ENCODE measurements at regions not wholly inside any gene's neighbourhood (a gene's known extent, or its start where the extent isn't known, plus 50 kb on each side); places are given as distances from the start of the nearest gene placed in this dataset.
A peak's percentile ranks its signal among the peaks of the same experiment; 100 is the strongest.

DNA sequence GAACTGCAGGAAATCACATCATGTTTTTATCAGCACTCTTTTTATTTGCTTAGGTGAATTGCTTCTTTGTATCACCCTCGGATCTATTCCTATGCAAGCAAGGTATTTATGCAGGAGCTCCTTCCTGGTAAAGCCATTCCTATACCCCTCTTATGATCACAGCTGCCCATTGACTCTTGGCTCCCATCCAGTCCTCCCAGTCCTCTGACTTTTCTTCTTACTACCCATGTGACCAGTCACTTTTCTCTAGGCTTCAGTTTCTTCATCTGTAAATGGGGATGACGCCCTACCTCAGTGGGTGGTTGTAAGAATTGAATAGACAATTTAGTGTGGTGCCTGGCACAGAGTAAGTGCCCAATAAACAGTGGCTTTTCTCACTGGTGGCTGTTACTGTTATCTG, 144.9 kb downstream of the FHIP1A start:
- Histone ChIP-seq H3K27ac (ENCODE audit: insufficient read depth, low read length) (no peak overlapping the region), H3K4me3 (replicated peaks in 1 of 4; ENCODE audit: control extremely low read depth in 1 of 4, insufficient read depth in 1 of 4, low read depth in 3 of 4, low read length in 4 of 4) (no peak overlapping the region), H3K9ac (ENCODE audit: insufficient read depth, low read length) (no peak overlapping the region), H3K4me2 (ENCODE audit: extremely low read depth, insufficient read depth, low read length) (no peak overlapping the region), H3K27me3 (ENCODE audit: control insufficient read depth, insufficient read depth, low read length) (no peaks in the 10 kb centered on the region), H3K79me2 (ENCODE audit: control insufficient read depth, insufficient read depth, low read length) (no peaks in the 10 kb centered on the region), H2AFZ (ENCODE audit: low read length) (no peak overlapping the region), H3K4me1 (ENCODE audit: control insufficient read depth, extremely low read depth, insufficient read depth, low read length) (no peaks in the 10 kb centered on the region), H3K9me3 (ENCODE audit: control insufficient read depth, insufficient read depth, low read depth, low read length) (no peaks in the 10 kb centered on the region), H3K36me3 (ENCODE audit: control insufficient read depth, insufficient read depth, low read length) (no peaks in the 10 kb centered on the region), H4K20me1 (ENCODE audit: control insufficient read depth, extremely low read depth, insufficient read depth, low read length) (no peaks in the 10 kb centered on the region)
- no peak for TF ChIP-seq EZH2 (IDR thresholded peaks at IDR 0.05; ENCODE audit: low read length, missing control alignments)
- TF ChIP-seq, protein P1, sequence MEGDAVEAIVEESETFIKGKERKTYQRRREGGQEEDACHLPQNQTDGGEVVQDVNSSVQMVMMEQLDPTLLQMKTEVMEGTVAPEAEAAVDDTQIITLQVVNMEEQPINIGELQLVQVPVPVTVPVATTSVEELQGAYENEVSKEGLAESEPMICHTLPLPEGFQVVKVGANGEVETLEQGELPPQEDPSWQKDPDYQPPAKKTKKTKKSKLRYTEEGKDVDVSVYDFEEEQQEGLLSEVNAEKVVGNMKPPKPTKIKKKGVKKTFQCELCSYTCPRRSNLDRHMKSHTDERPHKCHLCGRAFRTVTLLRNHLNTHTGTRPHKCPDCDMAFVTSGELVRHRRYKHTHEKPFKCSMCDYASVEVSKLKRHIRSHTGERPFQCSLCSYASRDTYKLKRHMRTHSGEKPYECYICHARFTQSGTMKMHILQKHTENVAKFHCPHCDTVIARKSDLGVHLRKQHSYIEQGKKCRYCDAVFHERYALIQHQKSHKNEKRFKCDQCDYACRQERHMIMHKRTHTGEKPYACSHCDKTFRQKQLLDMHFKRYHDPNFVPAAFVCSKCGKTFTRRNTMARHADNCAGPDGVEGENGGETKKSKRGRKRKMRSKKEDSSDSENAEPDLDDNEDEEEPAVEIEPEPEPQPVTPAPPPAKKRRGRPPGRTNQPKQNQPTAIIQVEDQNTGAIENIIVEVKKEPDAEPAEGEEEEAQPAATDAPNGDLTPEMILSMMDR (conservative IDR thresholded peaks at IDR 0.05 in 1 of 2, IDR thresholded peaks at IDR 0.05 in 1 of 2; ENCODE audit: low read depth in 1 of 2, low read length in 2 of 2), result no peak
- no peak for DNase-seq (ENCODE audit: low read depth in 2 of 2)

DNA sequence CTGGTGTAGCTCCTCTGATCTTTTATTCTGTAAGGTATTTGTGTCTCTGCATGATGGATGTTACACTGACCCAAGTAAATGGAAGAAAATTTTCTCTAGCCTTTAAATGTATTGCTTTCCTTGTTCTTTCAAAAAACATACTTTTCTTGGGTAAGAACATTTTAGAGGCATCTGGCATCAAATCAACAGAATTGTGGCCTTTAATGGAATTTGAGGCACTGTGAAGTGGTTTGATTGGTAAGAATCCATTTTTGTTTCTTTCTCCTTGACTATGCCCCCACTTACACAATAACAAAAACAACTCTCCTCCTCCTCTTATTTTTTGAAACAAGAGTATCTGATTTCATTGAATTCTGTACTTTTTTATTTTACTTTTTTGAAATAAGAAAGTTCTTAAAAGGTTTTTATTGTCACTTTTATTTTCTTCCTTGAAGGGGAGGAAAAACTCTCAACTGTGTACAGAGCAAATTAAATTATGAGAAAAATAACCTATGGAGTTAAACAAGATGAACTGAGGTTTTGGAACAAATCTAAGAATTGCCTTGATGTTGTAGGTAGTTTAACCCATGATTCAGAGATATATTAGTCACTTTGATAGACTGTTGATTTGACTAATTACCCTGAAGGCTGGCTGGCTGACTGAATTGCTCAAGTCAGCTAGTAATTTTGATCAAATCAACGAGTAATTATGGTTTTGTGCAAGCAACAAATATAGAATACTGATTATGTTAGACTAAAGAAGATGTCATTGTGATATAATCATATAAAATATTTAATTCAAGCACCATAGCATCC, 146.4 kb downstream of the FHIP1A start:
- no peak overlapping the region for H3K27ac ChIP-seq (ENCODE audit: insufficient read depth, low read length)
- H3K9me3 ChIP-seq (ENCODE audit: control insufficient read depth, insufficient read depth, low read depth, low read length), result no peaks in the 10 kb centered on the region
- no peak for TF ChIP-seq EZH2 (IDR thresholded peaks at IDR 0.05; ENCODE audit: low read length, missing control alignments)
- TF ChIP-seq, protein P1 (conservative IDR thresholded peaks at IDR 0.05 in 1 of 2, IDR thresholded peaks at IDR 0.05 in 1 of 2; ENCODE audit: low read depth in 1 of 2, low read length in 2 of 2), result no peak
- H3K36me3 ChIP-seq (ENCODE audit: control insufficient read depth, insufficient read depth, low read length), result no peaks in the 10 kb centered on the region
- H4K20me1 ChIP-seq (ENCODE audit: control insufficient read depth, extremely low read depth, insufficient read depth, low read length), result no peaks in the 10 kb centered on the region
- H3K4me1 ChIP-seq (ENCODE audit: control insufficient read depth, extremely low read depth, insufficient read depth, low read length), result no peaks in the 10 kb centered on the region
- H3K9ac ChIP-seq (ENCODE audit: insufficient read depth, low read length), result no peak overlapping the region
- H3K27me3 ChIP-seq (ENCODE audit: control insufficient read depth, insufficient read depth, low read length), result no peaks in the 10 kb centered on the region
- H3K4me2 ChIP-seq (ENCODE audit: extremely low read depth, insufficient read depth, low read length), result no peak overlapping the region
- no peak overlapping the region for H3K4me3 ChIP-seq (replicated peaks in 1 of 4; ENCODE audit: control extremely low read depth in 1 of 4, insufficient read depth in 1 of 4, low read depth in 3 of 4, low read length in 4 of 4)
- no peaks in the 10 kb centered on the region for H3K79me2 ChIP-seq (ENCODE audit: control insufficient read depth, insufficient read depth, low read length)
- DNase-seq (ENCODE audit: low read depth in 2 of 2), result peak in 1 of 2 donors; percentile 30
- H2AFZ ChIP-seq (ENCODE audit: low read length), result no peak overlapping the region

DNA sequence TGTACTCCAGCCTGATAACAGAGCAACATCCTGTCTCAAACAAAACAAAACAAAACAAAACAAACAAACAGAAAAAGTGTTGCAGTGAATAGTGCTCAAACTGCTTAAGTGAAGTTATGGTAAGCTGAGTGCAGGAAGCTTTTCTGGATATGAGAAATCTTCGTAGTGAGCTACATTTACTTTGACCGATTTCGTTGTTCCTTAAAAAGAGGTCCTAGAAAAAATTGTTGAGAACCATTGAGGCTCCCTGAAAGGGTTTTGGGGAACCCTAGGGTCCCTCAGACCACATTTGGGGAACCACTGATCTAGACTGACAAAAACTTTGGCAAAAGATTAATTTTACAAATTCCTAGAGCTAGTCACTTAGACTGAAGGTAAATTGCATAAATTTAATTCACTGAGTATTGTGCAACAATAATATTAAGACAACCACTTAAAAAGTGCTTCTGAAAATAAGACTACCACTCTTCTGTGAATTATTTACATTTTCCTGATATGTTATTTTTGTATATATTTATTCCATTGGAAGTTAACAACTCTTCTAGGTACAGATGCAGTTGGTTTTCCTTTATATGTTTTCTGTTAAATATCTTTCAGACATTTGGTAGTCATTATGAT, 149.6 kb downstream of the FHIP1A start:
- no peak overlapping the region for H3K27ac ChIP-seq (ENCODE audit: insufficient read depth, low read length)
- DNase-seq (ENCODE audit: low read depth in 2 of 2), result no peak
- H3K9me3 ChIP-seq (ENCODE audit: control insufficient read depth, insufficient read depth, low read depth, low read length), result no peaks in the 10 kb centered on the region
- H2AFZ ChIP-seq (ENCODE audit: low read length), result no peak overlapping the region
- H4K20me1 ChIP-seq (ENCODE audit: control insufficient read depth, extremely low read depth, insufficient read depth, low read length), result no peaks in the 10 kb centered on the region
- TF ChIP-seq, protein P1 (conservative IDR thresholded peaks at IDR 0.05 in 1 of 2, IDR thresholded peaks at IDR 0.05 in 1 of 2; ENCODE audit: low read depth in 1 of 2, low read length in 2 of 2), result no peak
- TF ChIP-seq EZH2 (IDR thresholded peaks at IDR 0.05; ENCODE audit: low read length, missing control alignments), result no peak
- H3K27me3 ChIP-seq (ENCODE audit: control insufficient read depth, insufficient read depth, low read length), result no peaks in the 10 kb centered on the region
- no peaks in the 10 kb centered on the region for H3K36me3 ChIP-seq (ENCODE audit: control insufficient read depth, insufficient read depth, low read length)
- no peaks in the 10 kb centered on the region for H3K79me2 ChIP-seq (ENCODE audit: control insufficient read depth, insufficient read depth, low read length)
- H3K9ac ChIP-seq (ENCODE audit: insufficient read depth, low read length), result no peak overlapping the region
- no peaks in the 10 kb centered on the region for H3K4me1 ChIP-seq (ENCODE audit: control insufficient read depth, extremely low read depth, insufficient read depth, low read length)
- no peak overlapping the region for H3K4me2 ChIP-seq (ENCODE audit: extremely low read depth, insufficient read depth, low read length)
- H3K4me3 ChIP-seq (replicated peaks in 1 of 4; ENCODE audit: control extremely low read depth in 1 of 4, insufficient read depth in 1 of 4, low read depth in 3 of 4, low read length in 4 of 4), result no peak overlapping the region

Measured in fibroblast of lung (primary cell).